ENCODE measurements at regions not wholly inside any gene's neighbourhood (a gene's known extent, or its start where the extent isn't known, plus 50 kb on each side); places are given as distances from the start of the nearest gene placed in this dataset.
A peak's percentile ranks its signal among the peaks of the same experiment; 100 is the strongest.
"Not testable (repeated sequence)": the region's sequence is repeated elsewhere in the genome, so short reads cannot be mapped to it uniquely, and the experiment has no call there.

DNA sequence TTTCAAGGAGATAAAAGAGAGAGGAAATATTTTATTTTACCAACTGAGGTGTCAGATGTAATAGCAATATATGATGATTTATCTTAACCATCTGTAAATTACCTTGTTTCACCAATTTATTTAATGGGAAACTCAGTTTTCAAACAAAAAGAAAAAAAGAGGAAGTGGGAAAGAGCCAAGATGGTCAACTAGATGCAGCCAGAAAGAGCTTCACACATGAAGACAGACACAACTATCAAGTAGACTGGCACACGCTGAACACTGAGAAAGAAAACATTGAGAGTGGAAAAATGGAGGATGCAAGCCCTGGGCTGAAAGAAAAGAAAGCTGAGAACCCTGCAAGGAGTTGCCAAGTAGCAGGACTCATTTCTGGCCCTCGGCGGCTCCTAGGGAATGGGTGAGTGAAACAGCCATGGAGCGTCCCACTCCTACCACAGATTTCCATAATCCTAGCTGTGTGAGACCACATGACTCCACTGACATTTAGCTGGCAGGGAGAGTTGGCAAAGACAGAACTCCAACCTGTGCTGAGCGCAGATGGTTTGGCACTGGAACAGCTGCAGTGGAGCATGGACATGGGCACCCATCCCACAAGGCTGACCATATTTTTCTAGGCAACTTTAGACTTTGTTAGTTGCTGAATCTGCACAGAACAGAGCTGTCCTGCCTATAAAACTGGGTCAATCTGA, 409.3 kb downstream of the FAM47B start:
- Histone ChIP-seq H3K4me3 (no peak overlapping the region), H3K36me3 (replicated peaks) (no peaks in the 10 kb centered on the region), H3K4me1 (no peaks in the 10 kb centered on the region), H3K27me3 (ENCODE audit: low read depth) (no peaks in the 10 kb centered on the region), H3K9me3 (no peaks in the 10 kb centered on the region)
- no peak for DNase-seq (ENCODE audit: low spot score in 2 of 2)
- in situ Hi-C loops (cut with MboI; ENCODE audit: low sequenced_read_pairs): no loop called here

DNA sequence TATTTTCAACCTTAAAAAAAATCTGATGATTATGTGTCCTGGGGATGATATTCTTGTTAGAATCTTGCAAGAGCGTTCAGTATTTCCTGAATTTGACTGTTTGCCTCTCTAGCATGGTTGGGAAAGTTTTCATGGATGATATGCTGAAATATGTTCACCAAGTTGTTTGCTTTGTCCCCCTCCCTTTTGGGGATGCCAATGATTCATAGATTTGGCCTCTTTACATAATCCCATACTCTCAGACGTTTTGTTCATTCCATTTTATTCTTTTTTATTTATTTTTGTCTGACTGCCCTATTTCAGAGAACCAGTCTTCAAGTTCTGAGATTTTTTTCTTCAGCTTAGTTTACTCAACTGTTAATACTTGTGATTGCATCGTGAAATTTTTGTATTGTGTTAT, 415.1 kb downstream of the FAM47B start:
- in situ Hi-C loops (cut with MboI; ENCODE audit: low sequenced_read_pairs): no loop called here
- H3K4me3 ChIP-seq: no peak overlapping the region
- DNase-seq (ENCODE audit: low spot score in 2 of 2): no peak
- H3K4me1 ChIP-seq: no peaks in the 10 kb centered on the region
- H3K9me3 ChIP-seq: no peaks in the 10 kb centered on the region
- H3K36me3 ChIP-seq (replicated peaks): no peaks in the 10 kb centered on the region
- H3K27me3 ChIP-seq (ENCODE audit: low read depth): no peaks in the 10 kb centered on the region

DNA sequence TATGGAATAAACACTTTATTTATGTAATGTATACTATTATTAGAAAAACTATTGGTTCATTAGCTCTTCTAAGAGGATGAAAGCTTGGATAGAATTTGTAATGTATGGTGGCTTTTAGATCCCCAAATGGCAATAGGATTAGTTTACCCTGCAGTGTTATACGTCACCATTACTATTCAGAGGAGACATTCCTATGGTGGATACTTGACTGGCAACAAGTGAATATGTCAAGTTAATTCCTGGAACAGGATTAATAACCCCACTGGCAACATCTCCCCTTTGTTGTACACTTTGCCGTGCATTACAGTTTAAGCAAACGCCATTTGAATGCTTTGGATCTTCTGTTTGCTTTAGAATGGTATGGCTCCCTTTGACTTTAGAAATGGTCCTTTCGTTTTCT, 420.3 kb downstream of the FAM47B start:
- DNase-seq (ENCODE audit: low spot score in 2 of 2): no peak
- Histone ChIP-seq H3K36me3 (replicated peaks) (no peaks in the 10 kb centered on the region), H3K4me3 (no peak overlapping the region), H3K27me3 (ENCODE audit: low read depth) (no peaks in the 10 kb centered on the region), H3K4me1 (no peaks in the 10 kb centered on the region), H3K9me3 (no peaks in the 10 kb centered on the region)
- in situ Hi-C loops (cut with MboI; ENCODE audit: low sequenced_read_pairs): no loop called here

- H3K27me3 ChIP-seq (ENCODE audit: low read depth): no peaks in the 10 kb centered on the region
- in situ Hi-C loops (cut with MboI; ENCODE audit: low sequenced_read_pairs): no loop called here
- DNase-seq (ENCODE audit: low spot score in 2 of 2): no peak
- H3K36me3 ChIP-seq (replicated peaks): no peaks in the 10 kb centered on the region
- no peak overlapping the region for H3K4me3 ChIP-seq
- H3K4me1 ChIP-seq: no peaks in the 10 kb centered on the region
- H3K9me3 ChIP-seq: no peaks in the 10 kb centered on the region
Observed at GRCh38 chrX:35374116-35374515, 424.0 kb upstream of the MAGEB16 start.

- in situ Hi-C loops (cut with MboI; ENCODE audit: low sequenced_read_pairs): no loop called here
- Histone ChIP-seq H3K27me3 (ENCODE audit: low read depth) (no peaks in the 10 kb centered on the region), H3K36me3 (replicated peaks) (no peaks in the 10 kb centered on the region), H3K4me1 (no peaks in the 10 kb centered on the region), H3K4me3 (no peak overlapping the region), H3K9me3 (no peaks in the 10 kb centered on the region)
- DNase-seq (ENCODE audit: low spot score in 2 of 2): peak in 1 of 2 experiments; percentile 16
Observed at GRCh38 chrX:35380808-35381700, 417.1 kb upstream of the MAGEB16 start.

DNA sequence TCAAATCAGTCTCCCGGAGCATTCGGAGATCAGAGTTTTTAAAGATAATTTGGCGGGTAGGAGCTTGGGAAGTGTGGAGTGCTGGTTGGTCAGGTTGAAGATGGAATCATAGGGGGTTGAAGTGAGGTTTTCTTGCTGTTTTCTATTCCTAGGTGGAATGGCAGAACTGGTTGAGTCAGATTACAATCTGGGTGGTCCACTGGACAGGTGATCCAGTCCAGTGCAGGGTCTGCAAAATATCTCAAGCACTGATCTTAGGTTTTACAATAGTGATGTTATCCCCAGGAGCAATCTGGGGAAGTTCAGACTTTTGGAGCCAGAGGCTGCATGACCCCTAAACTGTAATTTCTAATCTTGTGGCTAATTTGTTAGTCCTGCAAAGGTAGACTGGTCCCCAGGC, 416.4 kb upstream of the MAGEB16 start:
- DNase-seq (ENCODE audit: low spot score in 2 of 2); H3K4me3 ChIP-seq; H3K27me3 ChIP-seq (ENCODE audit: low read depth); H3K36me3 ChIP-seq (replicated peaks); in situ Hi-C loops (cut with MboI; ENCODE audit: low sequenced_read_pairs); H3K9me3 ChIP-seq; H3K4me1 ChIP-seq: not testable (repeated sequence)

DNA sequence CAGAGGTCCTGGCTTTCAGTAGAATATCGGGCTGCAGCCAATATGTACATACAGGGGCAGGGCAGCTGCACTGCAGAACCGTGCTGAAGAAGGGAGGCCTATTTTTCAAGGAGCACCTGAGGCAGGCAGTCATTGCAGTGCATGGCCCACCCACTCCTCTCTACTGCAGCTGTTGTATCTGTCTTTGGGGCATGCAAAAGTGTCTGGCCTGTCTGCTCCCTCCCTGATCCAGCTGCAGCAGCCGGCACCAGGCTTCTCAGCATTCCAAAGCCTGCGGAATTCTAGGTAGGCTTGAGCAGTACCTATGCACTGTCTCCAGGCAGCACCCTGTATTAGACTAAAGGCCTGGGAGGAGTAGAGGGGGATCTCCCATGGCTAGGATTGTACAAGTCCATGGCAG, 415.2 kb upstream of the MAGEB16 start:
- H3K36me3 ChIP-seq (replicated peaks): no peaks in the 10 kb centered on the region
- H3K4me3 ChIP-seq: no peak overlapping the region
- no peaks in the 10 kb centered on the region for H3K27me3 ChIP-seq (ENCODE audit: low read depth)
- no peaks in the 10 kb centered on the region for H3K4me1 ChIP-seq
- in situ Hi-C loops (cut with MboI; ENCODE audit: low sequenced_read_pairs): no loop called here
- no peak for DNase-seq (ENCODE audit: low spot score in 2 of 2)
- H3K9me3 ChIP-seq: no peaks in the 10 kb centered on the region

- Histone ChIP-seq H3K4me3 (no peak overlapping the region), H3K9me3 (no peaks in the 10 kb centered on the region), H3K4me1 (no peaks in the 10 kb centered on the region), H3K36me3 (replicated peaks) (no peaks in the 10 kb centered on the region), H3K27me3 (ENCODE audit: low read depth) (no peaks in the 10 kb centered on the region)
- no peak for DNase-seq (ENCODE audit: low spot score in 2 of 2)
- in situ Hi-C loops (cut with MboI; ENCODE audit: low sequenced_read_pairs): no loop called here
Observed at GRCh38 chrX:35392232-35392631, 405.9 kb upstream of the MAGEB16 start.

- Histone ChIP-seq H3K4me1 (no peaks in the 10 kb centered on the region), H3K27me3 (ENCODE audit: low read depth) (no peaks in the 10 kb centered on the region)
- in situ Hi-C loops (cut with MboI; ENCODE audit: low sequenced_read_pairs): no loop called here
Observed at GRCh38 chrX:35406386-35406785, 391.8 kb upstream of the MAGEB16 start.

DNA sequence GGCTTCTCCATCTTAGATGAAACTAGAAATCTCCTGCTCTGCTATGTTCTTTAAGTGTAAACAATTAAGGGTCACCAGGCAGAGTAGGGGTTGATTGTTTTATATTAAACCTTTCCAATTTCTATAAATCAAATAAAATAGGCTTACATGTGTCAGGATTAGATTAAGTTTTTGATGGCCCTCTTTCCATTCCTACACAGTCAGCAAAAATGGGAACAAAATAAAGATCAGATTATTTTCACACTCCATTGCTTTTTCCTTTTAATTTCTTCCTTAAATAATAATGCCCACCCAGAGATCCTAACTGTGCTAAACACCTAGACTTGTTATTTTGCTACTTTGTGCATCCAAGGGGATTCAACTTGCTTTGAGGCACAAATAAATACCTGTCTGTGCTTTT, 381.4 kb upstream of the MAGEB16 start:
- Histone ChIP-seq H3K9me3 (peaks cover 3% of the 10 kb centered on the region; the same call in 1 of the 2 replicates), H3K27me3 (ENCODE audit: low read depth) (no peaks in the 10 kb centered on the region), H3K4me1 (no peaks in the 10 kb centered on the region), H3K4me3 (no peak overlapping the region), H3K36me3 (replicated peaks) (no peaks in the 10 kb centered on the region)
- in situ Hi-C loops (cut with MboI; ENCODE audit: low sequenced_read_pairs): no loop called here
- DNase-seq (ENCODE audit: low spot score in 2 of 2): no peak

More at GRCh38 chrX:35406386-35406785, 391.8 kb upstream of the MAGEB16 start:
- Histone ChIP-seq H3K4me3 (no peak overlapping the region), H3K36me3 (replicated peaks) (no peaks in the 10 kb centered on the region), H3K9me3 (no peaks in the 10 kb centered on the region)
- DNase-seq (ENCODE audit: low spot score in 2 of 2): no peak

DNA sequence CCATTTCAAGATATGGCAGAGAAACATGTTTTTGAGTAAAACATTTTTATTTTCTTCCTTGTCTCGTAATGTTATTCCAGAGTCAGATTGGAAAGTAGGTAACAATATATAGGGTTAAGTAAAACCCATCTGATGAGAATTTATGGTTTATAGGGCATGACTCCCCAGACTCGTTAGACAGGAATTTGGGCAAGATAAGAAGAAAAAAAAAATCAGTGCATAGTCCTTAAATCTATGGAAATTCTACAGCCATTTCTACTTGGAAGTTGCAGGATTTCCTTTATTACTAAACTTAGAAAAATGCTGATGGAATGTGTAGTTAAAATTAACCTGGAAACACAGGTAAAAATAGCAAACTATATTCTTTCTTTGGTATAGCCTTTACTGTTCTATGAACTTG, 366.1 kb upstream of the MAGEB16 start:
- Histone ChIP-seq H3K4me3 (no peak overlapping the region), H3K27me3 (ENCODE audit: low read depth) (no peaks in the 10 kb centered on the region), H3K36me3 (replicated peaks) (no peaks in the 10 kb centered on the region), H3K4me1 (no peaks in the 10 kb centered on the region), H3K9me3 (no peaks in the 10 kb centered on the region)
- in situ Hi-C loops (cut with MboI; ENCODE audit: low sequenced_read_pairs): no loop called here
- DNase-seq (ENCODE audit: low spot score in 2 of 2): no peak

- no peaks in the 10 kb centered on the region for H3K4me1 ChIP-seq
- H3K27me3 ChIP-seq (ENCODE audit: low read depth): no peaks in the 10 kb centered on the region
- H3K4me3 ChIP-seq: no peak overlapping the region
- H3K9me3 ChIP-seq: no peaks in the 10 kb centered on the region
- H3K36me3 ChIP-seq (replicated peaks): no peaks in the 10 kb centered on the region
- in situ Hi-C loops (cut with MboI; ENCODE audit: low sequenced_read_pairs): no loop called here
- no peak for DNase-seq (ENCODE audit: low spot score in 2 of 2)
Observed at GRCh38 chrX:35439034-35439660, 359.0 kb upstream of the MAGEB16 start.

- DNase-seq (ENCODE audit: low spot score in 2 of 2): no peak
- in situ Hi-C loops (cut with MboI; ENCODE audit: low sequenced_read_pairs): no loop called here
- Histone ChIP-seq H3K27me3 (ENCODE audit: low read depth) (no peaks in the 10 kb centered on the region), H3K4me1 (no peaks in the 10 kb centered on the region), H3K4me3 (no peak overlapping the region), H3K36me3 (replicated peaks) (no peaks in the 10 kb centered on the region), H3K9me3 (no peaks in the 10 kb centered on the region)
Observed at GRCh38 chrX:35439692-35440091, 358.4 kb upstream of the MAGEB16 start.

GRCh38 chrX:35442421-35442820, 355.7 kb upstream of the MAGEB16 start:
- Histone ChIP-seq H3K4me3 (no peak overlapping the region), H3K9me3 (no peaks in the 10 kb centered on the region), H3K36me3 (replicated peaks) (no peaks in the 10 kb centered on the region), H3K27me3 (ENCODE audit: low read depth) (no peaks in the 10 kb centered on the region), H3K4me1 (no peaks in the 10 kb centered on the region)
- DNase-seq (ENCODE audit: low spot score in 2 of 2): no peak
- in situ Hi-C loops (cut with MboI; ENCODE audit: low sequenced_read_pairs): no loop called here

Data from HAP-1 (cell line).